Right lobe of liver (tissue), 4 donors: ENCODE measurements at regions not wholly inside any gene's neighbourhood (a gene's known extent, or its start where the extent isn't known, plus 50 kb on each side); places are given as distances from the start of the nearest gene placed in this dataset.

Experiments used
- POLR2A ChIP-seq: fragments of 450-650 bp; IDR thresholded peaks from one replicate; pipeline ENCODE4 v1.6.1; 2017; ENCODE audit warnings: antibody characterized with exemption, mild to moderate bottlenecking
- TF ChIP-seq, protein P1 (sequence below), 4 donors: fragments of 200-600 bp in 3 of 4; fragments of 450-650 bp in 1 of 4; IDR thresholded peaks; one replicate each; pipeline versions ENCODE4 v1.5.1 to v1.8.0; 2016 to 2022; ENCODE audit warnings: antibody characterized with exemption in 4 of 4, mild to moderate bottlenecking in 2 of 4
- donor health status: DM: no; HTN: no; CAD: no.
- donor health status: DM: no; HTN: no; CAD: no.
- donor health status: DM: no; HTN: yes; CAD: no.

DNA sequence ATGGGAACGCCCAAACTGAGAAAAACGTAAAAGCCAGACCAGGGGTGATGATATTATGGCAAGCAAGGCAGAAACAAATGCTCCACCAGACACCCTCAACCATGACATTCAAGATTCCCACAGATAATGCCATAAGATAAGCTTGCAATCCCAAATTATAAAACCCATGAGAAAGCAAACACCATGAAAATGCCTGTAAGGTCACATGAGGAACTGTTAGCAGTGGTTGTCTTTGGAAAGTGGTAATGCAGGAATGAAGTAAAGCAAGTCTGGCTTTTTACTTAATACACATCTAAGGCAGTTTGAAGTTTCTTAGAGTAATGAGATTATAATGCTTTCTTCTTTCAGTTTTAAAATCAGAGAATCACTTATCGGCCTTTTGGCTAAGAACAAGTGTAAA is 111.0 kb downstream of the MN1 start:
- TF ChIP-seq, protein P1, sequence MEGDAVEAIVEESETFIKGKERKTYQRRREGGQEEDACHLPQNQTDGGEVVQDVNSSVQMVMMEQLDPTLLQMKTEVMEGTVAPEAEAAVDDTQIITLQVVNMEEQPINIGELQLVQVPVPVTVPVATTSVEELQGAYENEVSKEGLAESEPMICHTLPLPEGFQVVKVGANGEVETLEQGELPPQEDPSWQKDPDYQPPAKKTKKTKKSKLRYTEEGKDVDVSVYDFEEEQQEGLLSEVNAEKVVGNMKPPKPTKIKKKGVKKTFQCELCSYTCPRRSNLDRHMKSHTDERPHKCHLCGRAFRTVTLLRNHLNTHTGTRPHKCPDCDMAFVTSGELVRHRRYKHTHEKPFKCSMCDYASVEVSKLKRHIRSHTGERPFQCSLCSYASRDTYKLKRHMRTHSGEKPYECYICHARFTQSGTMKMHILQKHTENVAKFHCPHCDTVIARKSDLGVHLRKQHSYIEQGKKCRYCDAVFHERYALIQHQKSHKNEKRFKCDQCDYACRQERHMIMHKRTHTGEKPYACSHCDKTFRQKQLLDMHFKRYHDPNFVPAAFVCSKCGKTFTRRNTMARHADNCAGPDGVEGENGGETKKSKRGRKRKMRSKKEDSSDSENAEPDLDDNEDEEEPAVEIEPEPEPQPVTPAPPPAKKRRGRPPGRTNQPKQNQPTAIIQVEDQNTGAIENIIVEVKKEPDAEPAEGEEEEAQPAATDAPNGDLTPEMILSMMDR (IDR thresholded peaks at IDR 0.05), result no peak
- TF ChIP-seq POLR2A, result no peak
